ENCODE measurements at regions not wholly inside any gene's neighbourhood (a gene's known extent, or its start where the extent isn't known, plus 50 kb on each side); places are given as distances from the start of the nearest gene placed in this dataset.

- H3K9ac ChIP-seq (ENCODE audit: insufficient read depth, low read depth, low read length): no peak overlapping the region
- no peaks in the 10 kb centered on the region for H3K36me3 ChIP-seq (replicated peaks in 1 of 2; ENCODE audit: control insufficient read depth in 1 of 2, insufficient read depth in 2 of 2, low read length in 2 of 2)
- H3K4me1 ChIP-seq (ENCODE audit: insufficient read depth, low read length): no peaks in the 10 kb centered on the region
- no peaks in the 10 kb centered on the region for H3K79me2 ChIP-seq (ENCODE audit: insufficient read depth, low read length)
- ATAC-seq (no peak), DNase-seq (ENCODE audit: low spot score) (no peak), FAIRE-seq (no peak)
- CTCF ChIA-PET (ENCODE audit: low intra/inter-chr PET ratio, low total read pairs): no interaction called here
- H3K4me2 ChIP-seq (ENCODE audit: low read depth, low read length): no peak overlapping the region
- intact Hi-C loops (cut with micrococcal nuclease; ENCODE audit: unreplicated experiment) (no loop called here), in situ Hi-C loops (cut with HindIII; ENCODE audit: extremely low pct_ligation_motif_present, low pct_unique_long_range_greater_than_20kb) (no loop called here)
- no peaks in the 10 kb centered on the region for H3K27me3 ChIP-seq (ENCODE audit: control insufficient read depth in 1 of 2, insufficient read depth in 2 of 2, low read length in 2 of 2)
- no peak overlapping the region for H3K4me3 ChIP-seq (replicated peaks in 1 of 3; ENCODE audit: insufficient read depth in 1 of 3, low read depth in 2 of 3, low read length in 3 of 3)
- no peak overlapping the region for H3K27ac ChIP-seq (ENCODE audit: extremely low read length, insufficient read depth, low read length)
- no peaks in the 10 kb centered on the region for H3K9me3 ChIP-seq (ENCODE audit: low read length)
- no peaks in the 10 kb centered on the region for H4K20me1 ChIP-seq (ENCODE audit: insufficient read depth, low read length)
- no TSS peak for BruUV-seq (replicated peaks)
- POLR2A ChIA-PET: no interaction called here
- no peak overlapping the region for H2AFZ ChIP-seq (ENCODE audit: low read length)
- TF ChIP-seq ZNF570 (CRISPR knock-in tag; IDR thresholded peaks at IDR 0.05; ENCODE audit: borderline replicate concordance) (no peak), NFAT5 (CRISPR knock-in tag; IDR thresholded peaks at IDR 0.05) (no peak), DMTF1 (CRISPR knock-in tag; IDR thresholded peaks at IDR 0.05) (no peak), RNF2 (conservative IDR thresholded peaks at IDR 0.05; ENCODE audit: low read depth) (no peak), ZNF878 (CRISPR knock-in tag; IDR thresholded peaks at IDR 0.05) (no peak), ZBTB10 (CRISPR knock-in tag; IDR thresholded peaks at IDR 0.05; ENCODE audit: borderline replicate concordance) (no peak), GATAD2A (CRISPR knock-in tag; IDR thresholded peaks at IDR 0.05) (no peak), POLR2A (IDR thresholded peaks at IDR 0.05; ENCODE audit: insufficient read depth in 1 of 2, low read depth in 2 of 2, low read length in 2 of 2) (no peak)
Observed at GRCh38 chrX:117607561-117607960, 509.0 kb downstream of the KLHL13 start.

Data from HepG2 (cell line).